ENCODE measurements at regions not wholly inside any gene's neighbourhood (a gene's known extent, or its start where the extent isn't known, plus 50 kb on each side); places are given as distances from the start of the nearest gene placed in this dataset.

DNA sequence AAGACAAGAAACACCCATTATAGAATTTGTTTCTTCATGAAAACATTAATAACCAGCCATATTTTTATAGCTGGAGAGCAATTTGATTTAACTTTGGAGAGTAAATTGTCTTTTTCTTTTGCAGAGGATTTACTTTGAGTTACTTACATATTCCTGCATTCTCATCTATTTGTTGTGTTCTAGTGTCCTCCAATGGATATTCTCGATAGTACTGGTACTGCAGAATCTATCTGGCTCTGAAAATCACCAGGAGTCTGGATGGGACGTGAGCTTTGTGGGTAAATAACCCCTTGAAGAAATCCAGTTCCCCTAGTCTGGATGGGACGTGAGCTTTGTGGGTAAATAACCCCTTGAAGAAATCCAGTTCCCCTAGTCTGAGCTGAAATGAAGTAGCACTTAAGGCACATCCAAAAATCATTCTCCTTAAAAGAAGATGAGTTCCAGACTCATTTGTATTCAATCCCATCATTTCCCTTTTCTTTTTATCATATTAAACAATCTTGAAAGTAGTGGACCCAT is 294.1 kb upstream of the UBE2E2 start:
- Mint-ChIP-seq H3K27me3 (peaks cover 0 to 9% (median 0%) of the 10 kb centered on the region in 3 donors), H3K4me1 (no peaks in the 10 kb centered on the region), H3K36me3 (no peaks in the 10 kb centered on the region), H3K27ac (no peak overlapping the region), H3K4me3 (no peak overlapping the region), H3K9me3 (peaks cover 0 to 2% (median 0%) of the 10 kb centered on the region in 7 donors)
- ATAC-seq (ENCODE audit: low read depth in 2 of 2) (no peak), DNase-seq (no peak)

DNA sequence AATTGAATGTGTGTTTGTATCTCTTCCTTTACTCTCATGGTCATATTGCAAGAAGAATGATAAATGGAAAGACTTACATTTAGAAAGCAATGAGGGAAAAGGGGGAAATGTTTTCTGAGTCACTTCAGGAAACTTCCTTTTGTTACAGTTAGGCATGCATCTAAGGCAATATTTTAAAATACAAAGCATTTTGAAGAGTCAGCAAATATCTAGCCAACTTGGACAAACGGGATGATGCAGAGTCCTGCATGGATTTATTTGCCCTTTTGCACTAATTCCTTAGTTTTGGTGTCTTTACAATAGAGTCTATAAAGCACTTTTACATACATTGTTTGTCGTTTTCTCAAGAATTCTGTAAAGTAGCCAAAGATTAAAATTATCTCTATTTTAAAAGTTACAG is 286.2 kb upstream of the UBE2E2 start:
- Mint-ChIP-seq H3K4me1 (no peaks in the 10 kb centered on the region), H3K27me3 (peaks cover 5 to 15% (median 5%) of the 10 kb centered on the region in 3 donors), H3K27ac (no peak overlapping the region), H3K36me3 (no peaks in the 10 kb centered on the region), H3K4me3 (no peak overlapping the region), H3K9me3 (no peaks in the 10 kb centered on the region)
- ATAC-seq (ENCODE audit: low read depth in 2 of 2) (no peak), DNase-seq (no peak)

GRCh38 chr3:22920006-22920405 is 283.1 kb upstream of the UBE2E2 start:
- Mint-ChIP-seq H3K4me3 (no peak overlapping the region), H3K4me1 (no peaks in the 10 kb centered on the region), H3K27me3 (peaks cover 5 to 15% (median 5%) of the 10 kb centered on the region in 3 donors), H3K36me3 (no peaks in the 10 kb centered on the region), H3K9me3 (no peaks in the 10 kb centered on the region), H3K27ac (peak overlapping the region in 1 of 6 donors; percentile 31)
- DNase-seq (no peak), ATAC-seq (ENCODE audit: low read depth in 2 of 2) (no peak)

- ATAC-seq (ENCODE audit: low read depth in 2 of 2), result no peak
- H3K36me3 Mint-ChIP-seq, result no peaks in the 10 kb centered on the region
- peaks cover 5 to 7% (median 5%) of the 10 kb centered on the region in 3 donors for H3K27me3 Mint-ChIP-seq
- no peak overlapping the region for H3K4me3 Mint-ChIP-seq
- H3K9me3 Mint-ChIP-seq, result no peaks in the 10 kb centered on the region
- DNase-seq, result peak; percentile 1
- no peaks in the 10 kb centered on the region for H3K4me1 Mint-ChIP-seq
- no peak overlapping the region for H3K27ac Mint-ChIP-seq
Observed at GRCh38 chr3:22922317-22922716, 280.8 kb upstream of the UBE2E2 start.

- Mint-ChIP-seq H3K4me3 (no peak overlapping the region), H3K4me1 (no peaks in the 10 kb centered on the region), H3K27ac (peak overlapping the region in 2 of 6 donors; percentile 7 to 8), H3K36me3 (no peaks in the 10 kb centered on the region), H3K9me3 (no peaks in the 10 kb centered on the region), H3K27me3 (no peaks in the 10 kb centered on the region)
- DNase-seq (no peak), ATAC-seq (ENCODE audit: low read depth in 2 of 2) (no peak)
Observed at GRCh38 chr3:22923711-22924110, 279.4 kb upstream of the UBE2E2 start.

GRCh38 chr3:22928216-22929110 is 274.7 kb upstream of the UBE2E2 start:
- H3K4me3 Mint-ChIP-seq, result no peak overlapping the region
- H3K36me3 Mint-ChIP-seq, result no peaks in the 10 kb centered on the region
- H3K4me1 Mint-ChIP-seq, result no peaks in the 10 kb centered on the region
- no peaks in the 10 kb centered on the region for H3K9me3 Mint-ChIP-seq
- no peak for DNase-seq
- ATAC-seq (ENCODE audit: low read depth in 2 of 2), result no peak
- peak overlapping the region in 1 of 6 donors; percentile 39 for H3K27ac Mint-ChIP-seq
- H3K27me3 Mint-ChIP-seq, result no peaks in the 10 kb centered on the region

DNA sequence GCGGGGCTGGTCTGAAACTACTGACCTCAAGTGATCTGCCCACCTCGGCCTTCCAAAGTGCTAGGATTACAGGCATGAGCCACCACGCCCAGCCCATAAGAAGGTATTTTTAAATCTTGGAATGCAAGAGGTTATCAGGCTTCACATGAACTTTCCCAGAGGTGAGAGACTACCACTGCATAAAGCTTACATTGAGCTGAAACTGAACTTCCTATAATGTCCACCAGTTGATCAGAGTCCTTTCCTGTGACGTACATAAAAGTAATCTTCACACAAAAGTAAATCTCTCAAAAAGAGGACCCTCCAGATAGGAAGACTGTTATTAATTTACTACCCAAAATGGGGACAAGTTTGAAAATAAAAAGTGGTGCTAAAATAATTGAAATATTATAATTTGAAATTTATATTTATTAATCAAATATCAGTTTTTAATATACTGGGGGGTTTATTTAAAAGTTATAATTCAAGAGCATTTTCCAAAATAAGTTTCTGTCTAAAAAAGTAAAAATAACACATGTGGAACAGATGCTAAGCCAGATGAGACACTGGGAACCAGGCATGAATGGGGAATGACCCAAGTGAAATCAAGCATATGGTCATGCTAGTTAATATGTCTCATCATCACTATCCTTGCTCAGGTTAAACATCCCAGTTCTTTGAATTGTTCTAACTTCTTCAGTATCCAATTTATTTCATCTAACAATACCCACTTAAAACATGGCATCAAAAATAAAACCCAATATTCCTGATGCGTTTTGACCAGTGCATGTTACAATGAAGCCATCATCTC is 269.9 kb upstream of the UBE2E2 start:
- Mint-ChIP-seq H3K4me3 (no peak overlapping the region), H3K27ac (no peak overlapping the region), H3K36me3 (peaks cover 0 to 4% of the 10 kb centered on the region in 2 donors), H3K4me1 (no peaks in the 10 kb centered on the region), H3K27me3 (no peaks in the 10 kb centered on the region), H3K9me3 (peaks cover 0 to 3% (median 0%) of the 10 kb centered on the region in 7 donors)
- no peak for DNase-seq
- no peak for ATAC-seq (ENCODE audit: low read depth in 2 of 2)

GRCh38 chr3:22933841-22934116 is 269.3 kb upstream of the UBE2E2 start:
- Mint-ChIP-seq H3K27ac (no peak overlapping the region), H3K36me3 (peaks cover 0 to 4% of the 10 kb centered on the region in 2 donors), H3K4me1 (no peaks in the 10 kb centered on the region), H3K4me3 (no peak overlapping the region), H3K27me3 (no peaks in the 10 kb centered on the region), H3K9me3 (peaks cover 0 to 3% (median 0%) of the 10 kb centered on the region in 7 donors)
- DNase-seq (no peak), ATAC-seq (ENCODE audit: low read depth in 2 of 2) (no peak)

DNA sequence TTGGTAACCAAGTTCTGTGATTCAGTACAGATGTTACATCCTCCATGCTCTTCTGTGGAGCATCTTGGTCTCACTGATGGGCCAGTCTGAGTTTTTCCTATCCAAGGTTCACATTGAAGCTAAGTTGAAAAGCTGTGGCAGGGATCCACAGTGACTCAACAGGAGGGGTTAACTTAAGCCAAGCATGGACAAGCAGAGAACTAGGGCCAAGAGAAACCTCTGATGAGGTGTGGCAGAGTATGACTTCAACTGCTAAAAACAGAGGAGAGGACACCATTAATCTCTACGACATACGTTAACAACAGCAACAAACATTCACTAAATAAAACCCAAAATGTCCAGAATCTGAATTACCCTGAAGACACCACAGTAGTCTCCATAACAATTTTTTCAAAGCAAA is 268.1 kb upstream of the UBE2E2 start:
- peaks cover 0 to 4% of the 10 kb centered on the region in 2 donors for H3K36me3 Mint-ChIP-seq
- H3K27ac Mint-ChIP-seq, result no peak overlapping the region
- H3K4me3 Mint-ChIP-seq, result no peak overlapping the region
- H3K4me1 Mint-ChIP-seq, result no peaks in the 10 kb centered on the region
- no peaks in the 10 kb centered on the region for H3K27me3 Mint-ChIP-seq
- peaks cover 0 to 3% (median 0%) of the 10 kb centered on the region in 7 donors for H3K9me3 Mint-ChIP-seq
- ATAC-seq (ENCODE audit: low read depth in 2 of 2), result no peak
- DNase-seq, result no peak

DNA sequence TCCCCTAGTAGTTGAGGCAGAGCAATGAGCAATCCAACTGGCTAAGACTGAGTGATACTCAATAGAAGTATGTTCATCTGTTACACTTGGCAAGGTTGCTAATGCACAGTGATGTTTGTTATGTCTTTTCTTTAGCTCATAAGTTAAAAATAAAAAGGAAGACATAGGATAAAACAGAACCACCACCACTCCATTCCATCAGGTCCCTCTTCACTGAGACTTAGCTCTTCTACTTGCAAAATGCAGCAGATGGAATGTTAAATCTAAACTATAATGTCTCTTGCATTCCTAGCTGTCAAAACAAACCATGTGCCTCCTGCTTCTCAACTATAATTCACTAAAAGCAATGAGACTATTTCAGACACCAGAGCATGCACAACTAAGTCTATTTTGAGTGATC is 265.6 kb upstream of the UBE2E2 start:
- DNase-seq (no peak), ATAC-seq (ENCODE audit: low read depth in 2 of 2) (no peak)
- Mint-ChIP-seq H3K4me3 (no peak overlapping the region), H3K27ac (no peak overlapping the region), H3K4me1 (no peaks in the 10 kb centered on the region), H3K9me3 (peaks cover 0 to 3% (median 0%) of the 10 kb centered on the region in 7 donors), H3K27me3 (peaks cover 0 to 6% (median 0%) of the 10 kb centered on the region in 3 donors), H3K36me3 (peaks cover 0 to 4% of the 10 kb centered on the region in 2 donors)

DNA sequence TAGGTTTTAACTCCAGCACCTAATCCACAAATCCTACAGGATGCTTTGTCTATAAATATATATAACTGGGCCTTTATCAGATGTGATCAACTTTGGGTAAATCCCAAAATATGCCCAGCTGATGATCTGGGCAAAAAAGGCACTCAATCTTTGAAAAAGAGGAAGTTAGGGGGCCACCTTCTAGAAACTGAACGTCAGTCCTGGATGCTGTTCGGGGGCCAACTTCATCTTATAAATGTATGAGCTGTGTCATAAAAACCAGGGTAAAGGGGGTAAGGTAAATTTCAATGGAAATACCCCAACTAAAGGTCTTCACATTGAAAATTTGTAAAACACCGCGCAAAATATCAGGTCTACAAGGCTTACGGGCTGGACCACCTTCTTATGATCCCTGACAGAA is 264.4 kb upstream of the UBE2E2 start:
- H3K4me1 Mint-ChIP-seq, result no peaks in the 10 kb centered on the region
- H3K36me3 Mint-ChIP-seq, result peaks cover 0 to 4% of the 10 kb centered on the region in 2 donors
- H3K27me3 Mint-ChIP-seq, result peaks cover 0 to 6% (median 0%) of the 10 kb centered on the region in 3 donors
- DNase-seq (no peak), ATAC-seq (ENCODE audit: low read depth in 2 of 2) (peak in 1 of 2 donors; percentile 33)
- H3K27ac Mint-ChIP-seq, result peak overlapping the region in 1 of 6 donors; percentile 41
- H3K9me3 Mint-ChIP-seq, result peaks cover 0 to 3% (median 0%) of the 10 kb centered on the region in 7 donors
- no peak overlapping the region for H3K4me3 Mint-ChIP-seq

GRCh38 chr3:22939349-22939748 is 263.8 kb upstream of the UBE2E2 start:
- Mint-ChIP-seq H3K27ac (no peak overlapping the region), H3K4me3 (no peak overlapping the region)

GRCh38 chr3:22940285-22940684 is 262.8 kb upstream of the UBE2E2 start:
- Mint-ChIP-seq H3K4me3 (no peak overlapping the region), H3K9me3 (peaks cover 0 to 3% (median 0%) of the 10 kb centered on the region in 7 donors), H3K27me3 (peaks cover 0 to 6% (median 0%) of the 10 kb centered on the region in 3 donors), H3K27ac (peak overlapping the region in 1 of 6 donors; percentile 44), H3K36me3 (peaks cover 3 to 4% of the 10 kb centered on the region in 2 donors), H3K4me1 (no peaks in the 10 kb centered on the region)
- DNase-seq, result no peak
- ATAC-seq (ENCODE audit: low read depth in 2 of 2), result no peak

More at GRCh38 chr3:22939349-22939748, 263.8 kb upstream of the UBE2E2 start:
- peaks cover 0 to 6% (median 0%) of the 10 kb centered on the region in 3 donors for H3K27me3 Mint-ChIP-seq
- H3K36me3 Mint-ChIP-seq, result peaks cover 0 to 4% of the 10 kb centered on the region in 2 donors
- H3K9me3 Mint-ChIP-seq, result peaks cover 0 to 3% (median 0%) of the 10 kb centered on the region in 7 donors
- ATAC-seq (ENCODE audit: low read depth in 2 of 2) (no peak), DNase-seq (no peak)
- H3K4me1 Mint-ChIP-seq, result no peaks in the 10 kb centered on the region
